ENCODE measurements at regions not wholly inside any gene's neighbourhood (a gene's known extent, or its start where the extent isn't known, plus 50 kb on each side); places are given as distances from the start of the nearest gene placed in this dataset.

- Histone ChIP-seq H3K9me3 (ENCODE audit: control extremely low read depth in 1 of 5, control insufficient read depth in 4 of 5, insufficient read depth in 2 of 5, low read depth in 1 of 5, low read length in 4 of 5) (no peaks in the 10 kb centered on the region), H3K36me3 (ENCODE audit: control insufficient read depth in 4 of 4, insufficient read depth in 4 of 4, low read length in 3 of 4) (no peaks in the 10 kb centered on the region), H3K27me3 (replicated peaks in 2 of 5; ENCODE audit: control insufficient read depth in 4 of 5, insufficient read depth in 5 of 5, low read length in 4 of 5) (no peaks in the 10 kb centered on the region), H3K4me1 (ENCODE audit: control extremely low read depth in 1 of 4, control insufficient read depth in 4 of 4, insufficient read depth in 4 of 4, low read length in 3 of 4) (no peaks in the 10 kb centered on the region), H3K27ac (ENCODE audit: insufficient read depth in 1 of 2, low read depth in 1 of 2, low read length in 2 of 2, poor library complexity in 1 of 2, severe bottlenecking in 2 of 2) (no peak overlapping the region), H3K4me3 (ENCODE audit: control insufficient read depth in 1 of 7, extremely low read depth in 1 of 7, insufficient read depth in 4 of 7, low read depth in 2 of 7, low read length in 6 of 7) (no peak overlapping the region)
- ChIA-PET POLR2A (no interaction called here), CTCF (no interaction called here)
- DNase-seq, result no peak
- WGBS (ENCODE audit: insufficient coverage), result 95% methylated on average over 2 of the region's 3 CpGs
These were observed 562.4 kb downstream of the KCTD8 start for GRCh38 chr4:43886196-43886595.

- Histone ChIP-seq H3K4me1 (ENCODE audit: control extremely low read depth in 1 of 4, control insufficient read depth in 4 of 4, insufficient read depth in 4 of 4, low read length in 3 of 4) (no peaks in the 10 kb centered on the region), H3K27me3 (replicated peaks in 2 of 5; ENCODE audit: control insufficient read depth in 4 of 5, insufficient read depth in 5 of 5, low read length in 4 of 5) (no peaks in the 10 kb centered on the region), H3K4me3 (ENCODE audit: control insufficient read depth in 1 of 7, extremely low read depth in 1 of 7, insufficient read depth in 4 of 7, low read depth in 2 of 7, low read length in 6 of 7) (no peak overlapping the region), H3K9me3 (ENCODE audit: control extremely low read depth in 1 of 5, control insufficient read depth in 4 of 5, insufficient read depth in 2 of 5, low read depth in 1 of 5, low read length in 4 of 5) (no peaks in the 10 kb centered on the region), H3K27ac (ENCODE audit: insufficient read depth in 1 of 2, low read depth in 1 of 2, low read length in 2 of 2, poor library complexity in 1 of 2, severe bottlenecking in 2 of 2) (no peak overlapping the region), H3K36me3 (ENCODE audit: control insufficient read depth in 4 of 4, insufficient read depth in 4 of 4, low read length in 3 of 4) (no peaks in the 10 kb centered on the region)
- ChIA-PET POLR2A (no interaction called here), CTCF (no interaction called here)
- no peak for DNase-seq
- WGBS (ENCODE audit: insufficient coverage), result 97% methylated on average over 11 of the region's 15 CpGs
These were observed 549.8 kb downstream of the KCTD8 start for GRCh38 chr4:43898836-43899235.

- H3K9me3 ChIP-seq (ENCODE audit: control extremely low read depth in 1 of 5, control insufficient read depth in 4 of 5, insufficient read depth in 2 of 5, low read depth in 1 of 5, low read length in 4 of 5), result no peaks in the 10 kb centered on the region
- no peaks in the 10 kb centered on the region for H3K36me3 ChIP-seq (ENCODE audit: control insufficient read depth in 4 of 4, insufficient read depth in 4 of 4, low read length in 3 of 4)
- H3K27me3 ChIP-seq (replicated peaks in 2 of 5; ENCODE audit: control insufficient read depth in 4 of 5, insufficient read depth in 5 of 5, low read length in 4 of 5), result no peaks in the 10 kb centered on the region
- ChIA-PET CTCF (no interaction called here), POLR2A (interaction anchor here (0.6 kb wide), 1 partner anchor 491 kb away, joined by 4 read pairs; no protein-coding TSS in a partner anchor)
- no peak for DNase-seq
- WGBS (ENCODE audit: insufficient coverage), result 100% methylated on average over 4 of the region's 4 CpGs
- H3K27ac ChIP-seq (ENCODE audit: insufficient read depth in 1 of 2, low read depth in 1 of 2, low read length in 2 of 2, poor library complexity in 1 of 2, severe bottlenecking in 2 of 2), result no peak overlapping the region
- H3K4me1 ChIP-seq (ENCODE audit: control extremely low read depth in 1 of 4, control insufficient read depth in 4 of 4, insufficient read depth in 4 of 4, low read length in 3 of 4), result no peaks in the 10 kb centered on the region
- H3K4me3 ChIP-seq (ENCODE audit: control insufficient read depth in 1 of 7, extremely low read depth in 1 of 7, insufficient read depth in 4 of 7, low read depth in 2 of 7, low read length in 6 of 7), result no peak overlapping the region
These were observed 545.2 kb downstream of the KCTD8 start for GRCh38 chr4:43903456-43903855.

- WGBS (ENCODE audit: insufficient coverage), result 100% methylated on average over 1 of the region's 3 CpGs
- no peak overlapping the region for H3K27ac ChIP-seq (ENCODE audit: insufficient read depth in 1 of 2, low read depth in 1 of 2, low read length in 2 of 2, poor library complexity in 1 of 2, severe bottlenecking in 2 of 2)
- H3K36me3 ChIP-seq (ENCODE audit: control insufficient read depth in 4 of 4, insufficient read depth in 4 of 4, low read length in 3 of 4), result no peaks in the 10 kb centered on the region
- H3K4me1 ChIP-seq (ENCODE audit: control extremely low read depth in 1 of 4, control insufficient read depth in 4 of 4, insufficient read depth in 4 of 4, low read length in 3 of 4), result no peaks in the 10 kb centered on the region
- DNase-seq, result no peak
- H3K4me3 ChIP-seq (ENCODE audit: control insufficient read depth in 1 of 7, extremely low read depth in 1 of 7, insufficient read depth in 4 of 7, low read depth in 2 of 7, low read length in 6 of 7), result no peak overlapping the region
- no peaks in the 10 kb centered on the region for H3K27me3 ChIP-seq (replicated peaks in 2 of 5; ENCODE audit: control insufficient read depth in 4 of 5, insufficient read depth in 5 of 5, low read length in 4 of 5)
- POLR2A ChIA-PET, result no interaction called here
- CTCF ChIA-PET, result no interaction called here
- peaks cover 0 to 2% (median 0%) of the 10 kb centered on the region in 5 experiments for H3K9me3 ChIP-seq (ENCODE audit: control extremely low read depth in 1 of 5, control insufficient read depth in 4 of 5, insufficient read depth in 2 of 5, low read depth in 1 of 5, low read length in 4 of 5)
These were observed 530.2 kb downstream of the KCTD8 start for GRCh38 chr4:43918377-43918776.

- Histone ChIP-seq H3K27me3 (replicated peaks in 2 of 5; ENCODE audit: control insufficient read depth in 4 of 5, insufficient read depth in 5 of 5, low read length in 4 of 5) (no peaks in the 10 kb centered on the region), H3K36me3 (ENCODE audit: control insufficient read depth in 4 of 4, insufficient read depth in 4 of 4, low read length in 3 of 4) (no peaks in the 10 kb centered on the region), H3K9me3 (ENCODE audit: control extremely low read depth in 1 of 5, control insufficient read depth in 4 of 5, insufficient read depth in 2 of 5, low read depth in 1 of 5, low read length in 4 of 5) (no peaks in the 10 kb centered on the region), H3K4me3 (ENCODE audit: control insufficient read depth in 1 of 7, extremely low read depth in 1 of 7, insufficient read depth in 4 of 7, low read depth in 2 of 7, low read length in 6 of 7) (no peak overlapping the region), H3K4me1 (ENCODE audit: control extremely low read depth in 1 of 4, control insufficient read depth in 4 of 4, insufficient read depth in 4 of 4, low read length in 3 of 4) (no peaks in the 10 kb centered on the region), H3K27ac (ENCODE audit: insufficient read depth in 1 of 2, low read depth in 1 of 2, low read length in 2 of 2, poor library complexity in 1 of 2, severe bottlenecking in 2 of 2) (no peak overlapping the region)
- no CpG with 5 or more reads among the region's 2 CpGs for WGBS (ENCODE audit: insufficient coverage)
- DNase-seq, result no peak
- CTCF ChIA-PET, result no interaction called here
- POLR2A ChIA-PET, result no interaction called here
These were observed 516.2 kb downstream of the KCTD8 start for GRCh38 chr4:43932448-43932847.

- no peaks in the 10 kb centered on the region for H3K4me1 ChIP-seq (ENCODE audit: control extremely low read depth in 1 of 4, control insufficient read depth in 4 of 4, insufficient read depth in 4 of 4, low read length in 3 of 4)
- ChIA-PET POLR2A (no interaction called here), CTCF (no interaction called here)
- H3K27ac ChIP-seq (ENCODE audit: insufficient read depth in 1 of 2, low read depth in 1 of 2, low read length in 2 of 2, poor library complexity in 1 of 2, severe bottlenecking in 2 of 2), result no peak overlapping the region
- no peak for DNase-seq
- H3K27me3 ChIP-seq (replicated peaks in 2 of 5; ENCODE audit: control insufficient read depth in 4 of 5, insufficient read depth in 5 of 5, low read length in 4 of 5), result no peaks in the 10 kb centered on the region
- H3K36me3 ChIP-seq (ENCODE audit: control insufficient read depth in 4 of 4, insufficient read depth in 4 of 4, low read length in 3 of 4), result no peaks in the 10 kb centered on the region
- no CpG with 5 or more reads among the region's 1 CpG for WGBS (ENCODE audit: insufficient coverage)
- no peaks in the 10 kb centered on the region for H3K9me3 ChIP-seq (ENCODE audit: control extremely low read depth in 1 of 5, control insufficient read depth in 4 of 5, insufficient read depth in 2 of 5, low read depth in 1 of 5, low read length in 4 of 5)
- H3K4me3 ChIP-seq (ENCODE audit: control insufficient read depth in 1 of 7, extremely low read depth in 1 of 7, insufficient read depth in 4 of 7, low read depth in 2 of 7, low read length in 6 of 7), result no peak overlapping the region
These were observed 504.6 kb downstream of the KCTD8 start for GRCh38 chr4:43943998-43944397.

GRCh38 chr4:43959976-43960375, 488.6 kb downstream of the KCTD8 start:
- POLR2A ChIA-PET, result no interaction called here
- 100% methylated on average over 1 of the region's 1 CpG for WGBS (ENCODE audit: insufficient coverage)

More at GRCh38 chr4:43959976-43960375, 488.6 kb downstream of the KCTD8 start:
- no peaks in the 10 kb centered on the region for H3K9me3 ChIP-seq (ENCODE audit: control extremely low read depth in 1 of 5, control insufficient read depth in 4 of 5, insufficient read depth in 2 of 5, low read depth in 1 of 5, low read length in 4 of 5)
- H3K36me3 ChIP-seq (ENCODE audit: control insufficient read depth in 4 of 4, insufficient read depth in 4 of 4, low read length in 3 of 4), result no peaks in the 10 kb centered on the region
- H3K27ac ChIP-seq (ENCODE audit: insufficient read depth in 1 of 2, low read depth in 1 of 2, low read length in 2 of 2, poor library complexity in 1 of 2, severe bottlenecking in 2 of 2), result no peak overlapping the region
- DNase-seq, result peak in 2 of 3 donors; percentile 1 to 13
- CTCF ChIA-PET, result no interaction called here
- no peaks in the 10 kb centered on the region for H3K4me1 ChIP-seq (ENCODE audit: control extremely low read depth in 1 of 4, control insufficient read depth in 4 of 4, insufficient read depth in 4 of 4, low read length in 3 of 4)
- no peaks in the 10 kb centered on the region for H3K27me3 ChIP-seq (replicated peaks in 2 of 5; ENCODE audit: control insufficient read depth in 4 of 5, insufficient read depth in 5 of 5, low read length in 4 of 5)
- no peak overlapping the region for H3K4me3 ChIP-seq (ENCODE audit: control insufficient read depth in 1 of 7, extremely low read depth in 1 of 7, insufficient read depth in 4 of 7, low read depth in 2 of 7, low read length in 6 of 7)
